K562 (cell line): ENCODE measurements at regions not wholly inside any gene's neighbourhood (a gene's known extent, or its start where the extent isn't known, plus 50 kb on each side); places are given as distances from the start of the nearest gene placed in this dataset.
A peak's percentile ranks its signal among the peaks of the same experiment; 100 is the strongest.

Source experiments
- ATAC-seq: fragments of 200-7000 bp; cut with Tn5 transposase; 3 replicates; pipeline ENCODE4 v1.9.1; 2020; ENCODE audit warnings: moderate library complexity
- BruUV-seq: library from RNA; stranded (reverse); fragments of 400-500 nt; replicated peaks from 2 replicates; lab custom pipeline; 2021; lab: Mats Ljungman, UMichigan
- CTCF ChIA-PET: fragments of 300-600 bp; formaldehyde crosslinking; extraction: SDS; loops from one replicate; lab custom pipeline; 2021; ENCODE audit warnings: low intra/inter-chr PET ratio; lab: Yijun Ruan, JAX
- POLR2A ChIA-PET: fragments of 300-600, 350-650 bp; sonication (Branson Sonifier 250); formaldehyde crosslinking; extraction: SDS; loops from one replicate; lab custom pipeline; 2021; ENCODE audit warnings: antibody characterized with exemption, inconsistent platforms; lab: Yijun Ruan, JAX
- DNase-seq, 4 experiments: peaks; one replicate each; pipeline versions ENCODE4 v3.0.0 to v3.0.0-alpha.2; 2011 to 2018; ENCODE audit warnings: low spot score in 3 of 4, mixed read lengths in 3 of 4; ENCODE audit errors: extremely low read depth in 1 of 4
- FAIRE-seq: peaks from 2 replicates; lab custom pipeline; 2011; peaks lifted over from hg19 to GRCh38; lab: Jason Lieb, UNC
- H2AFZ ChIP-seq: 2 replicates; pipeline ENCODE4 v1.6.0; 2011; ENCODE audit warnings: low read depth, low read length, control low read depth, inconsistent platforms
- H3K27ac ChIP-seq: fragments of 200-600 bp; 3 replicates; pipeline ENCODE4 v1.8.0; 2011; ENCODE audit warnings: low read depth, mild to moderate bottlenecking, control low read depth, inconsistent platforms, low read length, moderate library complexity, mixed read lengths; ENCODE audit errors: extremely low read depth
- H3K27me3 ChIP-seq, 2 experiments: fragments of 300-600 bp in 1 of 2; 2 replicates in 1 of 2; 3 replicates in 1 of 2; pipeline versions ENCODE4 v1.6.0 to v1.8.0; 2011; ENCODE audit warnings: inconsistent platforms in 2 of 2, low read length in 2 of 2, mild to moderate bottlenecking in 1 of 2, mixed read lengths in 1 of 2, moderate library complexity in 1 of 2; ENCODE audit not compliant: control insufficient read depth in 2 of 2, insufficient read depth in 2 of 2
- H3K36me3 ChIP-seq: fragments of 300-600 bp; 3 replicates; pipeline ENCODE4 v1.8.0; 2011; ENCODE audit warnings: mild to moderate bottlenecking, low read length, inconsistent platforms; ENCODE audit not compliant: control insufficient read depth, insufficient read depth
- H3K4me1 ChIP-seq, 2 experiments: fragments of 200-600 bp in 1 of 2; replicated peaks in 1 of 2; 2 replicates in 1 of 2; 3 replicates in 1 of 2; pipeline versions ENCODE4 v1.5.1 to v1.8.0; 2011; ENCODE audit warnings: inconsistent platforms in 2 of 2, low read length in 2 of 2, mild to moderate bottlenecking in 1 of 2, mixed read lengths in 1 of 2, moderate library complexity in 1 of 2; ENCODE audit not compliant: control insufficient read depth in 2 of 2, insufficient read depth in 2 of 2
- H3K4me2 ChIP-seq: 2 replicates; pipeline ENCODE4 v1.6.1; 2011; ENCODE audit warnings: low read length, control low read depth, inconsistent platforms, mixed read lengths; ENCODE audit not compliant: insufficient read depth
- H3K4me3 ChIP-seq: fragments of 200-600 bp; sonication (generic), shearing (Covaris generic); 2 replicates; pipeline ENCODE4 v1.5.1; 2016; ENCODE audit warnings: control low read depth, inconsistent platforms
- H3K79me2 ChIP-seq: fragments of 200-600 bp; 3 replicates; pipeline ENCODE4 v1.8.0; 2011; ENCODE audit warnings: low read length, inconsistent platforms; ENCODE audit not compliant: control insufficient read depth, insufficient read depth
- H3K9ac ChIP-seq, 2 experiments: 2 replicates each; pipeline versions ENCODE4 v1.6.0 to v1.6.1; 2011; ENCODE audit warnings: low read depth in 2 of 2, low read length in 2 of 2, control low read depth in 1 of 2, inconsistent platforms in 1 of 2, mild to moderate bottlenecking in 1 of 2, mixed read lengths in 1 of 2; ENCODE audit not compliant: insufficient read depth in 1 of 2
- H3K9me1 ChIP-seq: one replicate; pipeline ENCODE4 v1.6.0; 2011; ENCODE audit warnings: inconsistent platforms, mild to moderate bottlenecking, low read length, moderate library complexity; ENCODE audit not compliant: control insufficient read depth, insufficient read depth
- H3K9me3 ChIP-seq: replicated peaks from 2 replicates; pipeline ENCODE4 v1.5.1; 2011; ENCODE audit warnings: low read depth, low read length, inconsistent platforms; ENCODE audit not compliant: control insufficient read depth, insufficient read depth
- H4K20me1 ChIP-seq: replicated peaks from 2 replicates; pipeline ENCODE4 v1.6.1; 2011; ENCODE audit warnings: low read length, inconsistent platforms, mixed read lengths; ENCODE audit not compliant: control insufficient read depth, insufficient read depth
- ILF3 ChIP-seq: fragments of 450-650 bp; IDR thresholded peaks from 2 replicates; pipeline ENCODE4 v1.6.1; 2018; ENCODE audit warnings: antibody characterized with exemption, mild to moderate bottlenecking, moderate library complexity, borderline replicate concordance
- MAFF ChIP-seq: IDR thresholded peaks from 2 replicates; pipeline ENCODE4 v1.6.1; 2012; ENCODE audit warnings: low read length, improper control_type of control experiment
- MAFG ChIP-seq: fragments of 450-650 bp; conservative IDR thresholded peaks from 2 replicates; pipeline ENCODE4 v1.6.1; 2016; ENCODE audit warnings: missing genetic modification characterization, missing compliant biosample characterization
- MYBL2 ChIP-seq, 2 experiments: fragments of 450-650 bp in 1 of 2; sonication (generic) in 1 of 2; formaldehyde crosslinking in 1 of 2; IDR thresholded peaks; 2 replicates each; pipeline versions ENCODE4 v1.6.1 to v1.8.1; 2017 to 2022; ENCODE audit warnings: borderline replicate concordance in 1 of 2, inconsistent platforms in 1 of 2, low read depth in 1 of 2, mild to moderate bottlenecking in 1 of 2, missing genetic modification reagents in 1 of 2, moderate library complexity in 1 of 2
- REST ChIP-seq, 2 experiments: fragments of 450-650 bp; formaldehyde crosslinking in 1 of 2; IDR thresholded peaks; 2 replicates each; pipeline versions ENCODE4 v1.4.0 to v1.6.1; 2014 to 2020; ENCODE audit warnings: mild to moderate bottlenecking in 2 of 2, borderline replicate concordance in 1 of 2, low read depth in 1 of 2
- SUPT5H ChIP-seq: fragments of 450-650 bp; IDR thresholded peaks from 2 replicates; pipeline ENCODE4 v1.6.1; 2016
- ZMIZ1 ChIP-seq, 2 experiments: fragments of 150-350 bp in 1 of 2; IDR thresholded peaks; 2 replicates each; pipeline ENCODE4 v1.6.1; 2012 to 2016; ENCODE audit warnings: low read depth in 2 of 2, low read length in 2 of 2, mild to moderate bottlenecking in 1 of 2, moderate library complexity in 1 of 2
- ZNF224 ChIP-seq: sonication (generic); formaldehyde crosslinking; IDR thresholded peaks from 2 replicates; pipeline ENCODE4 v1.8.0; 2022; ENCODE audit warnings: mild to moderate bottlenecking, missing genetic modification reagents
- ZNF274 ChIP-seq: IDR thresholded peaks from 2 replicates; pipeline ENCODE4 v1.6.1; 2011; ENCODE audit warnings: low read depth, mild to moderate bottlenecking, low read length, moderate library complexity, borderline replicate concordance
- ZNF316 ChIP-seq: fragments of 450-650 bp; IDR thresholded peaks from 2 replicates; pipeline ENCODE4 v1.6.1; 2016
- WGBS: fragments of 100-300 bp; shearing (Covaris generic); methylation state at CpG from one replicate; pipeline ENCODE4 v1.1.6; 2016; ENCODE audit warnings: low coverage, mixed read lengths; ENCODE audit not compliant: insufficient coverage; ENCODE audit errors: missing lambda C conversion rate; 5-methylcytosine and 5-hydroxymethylcytosine counted together
- in situ Hi-C: fragments of 300-500 bp; cut with MboI; formaldehyde crosslinking; loops from 4 replicates; pipeline ENCODE4 v1.15.0; 2018; ENCODE audit warnings: inconsistent platforms, mixed read lengths
- intact Hi-C: fragments of 100-400 bp; cut with micrococcal nuclease; formaldehyde crosslinking; loops from 2 replicates; pipeline ENCODE4 v1.14.2; 2022

GRCh38 chr3:18233987-18234716 is 191.0 kb downstream of the SATB1 start:
- Histone ChIP-seq H3K27me3 (no peaks in the 10 kb centered on the region), H3K4me1 (no peaks in the 10 kb centered on the region), H3K9me1 (no peaks in the 10 kb centered on the region), H3K9me3 (no peaks in the 10 kb centered on the region), H3K4me2 (no peak overlapping the region), H3K79me2 (no peaks in the 10 kb centered on the region), H2AFZ (no peak overlapping the region), H3K4me3 (no peak overlapping the region), H4K20me1 (no peaks in the 10 kb centered on the region), H3K36me3 (no peaks in the 10 kb centered on the region), H3K27ac (no peak overlapping the region), H3K9ac (no peak overlapping the region)
- BruUV-seq: no TSS peak
- FAIRE-seq (no peak), DNase-seq (no peak), ATAC-seq (no peak)
- CTCF ChIA-PET: no interaction called here
- in situ Hi-C loops (no loop called here), intact Hi-C loops (no loop called here)
- 6% methylated on average over 10 of the region's 10 CpGs for WGBS
- POLR2A ChIA-PET: no interaction called here
- TF ChIP-seq ILF3: no peak
- no peak for TF ChIP-seq MYBL2 (IDR thresholded peaks at IDR 0.05; ENCODE audit: low read depth)
- no peak for TF ChIP-seq MYBL2 (CRISPR knock-in tag; IDR thresholded peaks at IDR 0.05; ENCODE audit: borderline replicate concordance)
- TF ChIP-seq ZNF316: peak; percentile 79
- no peak for TF ChIP-seq REST (IDR thresholded peaks at IDR 0.05; ENCODE audit: borderline replicate concordance)
- TF ChIP-seq REST (CRISPR knock-in tag; IDR thresholded peaks at IDR 0.05; ENCODE audit: low read depth): no peak
- peak; percentile 79 for TF ChIP-seq MAFG (tag)
- TF ChIP-seq ZNF274: no peak
- no peak for TF ChIP-seq ZMIZ1 (IDR thresholded peaks at IDR 0.05; ENCODE audit: low read depth in 2 of 2, low read length in 2 of 2)
- no peak for TF ChIP-seq SUPT5H
- TF ChIP-seq MAFF: peak; percentile 43; the same call in 1 of the 2 replicates
- TF ChIP-seq ZNF224 (CRISPR knock-in tag): no peak
